CD4-positive, alpha-beta T cell treated with Interleukin-1 beta for 1 hour (primary cell): ENCODE measurements at regions not wholly inside any gene's neighbourhood (a gene's known extent, or its start where the extent isn't known, plus 50 kb on each side); places are given as distances from the start of the nearest gene placed in this dataset.
A peak's percentile ranks its signal among the peaks of the same experiment; 100 is the strongest.

Source experiments
- DNase-seq, 2 donors: peaks; one replicate each; pipeline ENCODE4 v3.0.0-alpha.2; 2020 to 2022

GRCh38 chr6:90983462-90983861 is 396.6 kb upstream of the MAP3K7 start:
- DNase-seq: no peak

DNA sequence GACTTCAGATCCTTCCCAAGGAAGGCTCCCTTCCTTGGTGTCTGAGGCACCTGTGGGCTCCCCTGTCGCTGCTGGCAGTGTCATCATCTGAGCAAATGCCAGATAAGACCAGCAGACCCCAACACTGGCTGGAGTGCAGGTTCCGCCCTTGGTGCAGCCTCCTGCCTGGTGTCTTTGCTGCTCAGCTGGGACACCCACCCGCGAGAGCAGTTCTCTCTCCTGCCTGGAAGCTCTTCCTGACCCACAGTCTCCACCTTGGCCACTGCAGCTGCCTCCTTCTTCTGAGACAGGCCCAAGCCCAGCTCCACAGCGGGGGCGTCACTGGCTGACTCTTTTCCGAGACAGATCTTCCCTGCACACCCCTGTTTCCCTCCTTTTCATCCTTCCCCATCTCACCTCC is 395.7 kb upstream of the MAP3K7 start:
- no peak for DNase-seq

GRCh38 chr6:90982051-90982450 is 395.2 kb upstream of the MAP3K7 start:
- DNase-seq: no peak

GRCh38 chr6:90978046-90978445 is 391.2 kb upstream of the MAP3K7 start:
- no peak for DNase-seq

GRCh38 chr6:90977513-90977912 is 390.6 kb upstream of the MAP3K7 start:
- no peak for DNase-seq

GRCh38 chr6:90976341-90976740 is 389.5 kb upstream of the MAP3K7 start:
- no peak for DNase-seq

GRCh38 chr6:90975741-90976140 is 388.9 kb upstream of the MAP3K7 start:
- DNase-seq: no peak

GRCh38 chr6:90973188-90973587 is 386.3 kb upstream of the MAP3K7 start:
- DNase-seq: no peak

- DNase-seq: no peak
Observed at GRCh38 chr6:90970672-90971071, 383.8 kb upstream of the MAP3K7 start.

- DNase-seq: no peak
Observed at GRCh38 chr6:90967471-90967870, 380.6 kb upstream of the MAP3K7 start.

DNA sequence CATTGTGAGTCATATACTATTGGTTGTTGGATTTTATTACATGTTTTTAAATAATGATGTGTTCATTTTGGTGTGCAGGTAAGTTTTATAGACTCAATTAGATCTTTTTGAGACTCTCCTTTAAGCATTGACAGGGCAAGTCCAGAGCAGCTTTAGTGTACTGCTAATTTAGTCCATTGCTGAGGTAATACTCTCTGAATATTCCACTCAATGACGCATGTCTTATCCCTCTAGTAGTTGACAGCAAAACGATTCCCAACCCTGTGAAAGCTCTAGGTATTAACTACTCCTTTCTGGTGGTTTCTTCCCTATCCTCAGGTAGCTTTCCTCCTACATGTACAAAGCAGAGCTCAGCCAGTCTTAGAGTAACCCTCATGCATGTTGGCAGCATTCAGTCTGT is 373.5 kb upstream of the MAP3K7 start:
- DNase-seq: no peak

GRCh38 chr6:90955246-90955645 is 368.4 kb upstream of the MAP3K7 start:
- DNase-seq: no peak

GRCh38 chr6:90953405-90954161 is 366.7 kb upstream of the MAP3K7 start:
- DNase-seq: no peak

DNA sequence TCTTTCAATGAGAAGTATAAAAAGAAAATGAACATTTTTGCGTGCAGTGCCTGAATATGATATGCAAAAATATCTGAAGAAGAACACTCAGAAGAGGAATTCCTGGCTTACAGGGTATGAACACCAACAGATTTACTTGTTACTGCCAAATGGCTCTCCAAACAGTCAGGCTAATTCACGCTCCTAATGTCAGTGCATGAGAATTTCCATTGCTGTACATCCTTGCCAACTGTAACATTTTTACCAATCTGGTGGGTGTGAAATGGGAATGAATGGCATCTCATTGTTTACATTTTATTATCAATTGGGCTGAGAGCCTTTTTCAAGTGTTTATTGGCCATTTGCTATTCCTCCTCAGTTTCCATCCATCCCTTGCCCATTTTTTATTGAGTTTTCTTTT is 365.3 kb upstream of the MAP3K7 start:
- DNase-seq: no peak

GRCh38 chr6:90948540-90948939 is 361.7 kb upstream of the MAP3K7 start:
- DNase-seq: no peak

GRCh38 chr6:90947184-90948064 is 360.6 kb upstream of the MAP3K7 start:
- no peak for DNase-seq

- DNase-seq: no peak
Observed at GRCh38 chr6:90941885-90942284, 355.0 kb upstream of the MAP3K7 start.

DNA sequence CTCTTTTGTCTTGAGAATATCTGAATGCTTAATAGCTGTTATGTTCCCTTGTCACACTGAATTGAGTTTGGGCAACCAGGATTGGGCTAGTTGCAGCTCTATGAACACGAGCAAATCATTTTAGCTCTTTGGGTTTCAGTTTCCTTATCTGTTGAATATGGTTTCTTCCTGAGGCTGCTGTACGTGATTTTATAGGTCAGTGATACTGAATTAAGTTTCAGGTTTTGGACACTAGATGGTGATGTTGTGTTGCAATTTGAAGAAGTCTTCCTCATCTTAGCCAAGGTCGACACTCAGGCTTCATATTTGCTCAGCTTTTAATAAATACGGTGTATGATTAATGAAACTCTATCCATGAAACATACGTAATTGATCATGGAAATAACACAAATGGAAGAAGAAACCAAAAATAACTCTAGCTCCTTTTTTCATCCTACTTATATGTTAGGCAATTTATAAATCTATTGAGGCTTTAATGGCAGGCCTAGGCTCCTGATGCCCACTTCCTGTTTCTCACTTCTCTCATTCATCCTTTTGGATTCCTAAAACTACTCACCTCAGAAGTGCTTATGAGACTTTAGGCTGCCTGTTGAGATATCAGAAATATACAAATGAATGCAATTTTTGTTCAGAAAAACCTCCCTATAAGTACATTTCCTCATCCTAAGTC is 354.1 kb upstream of the MAP3K7 start:
- DNase-seq: peak in 1 of 2 donors; percentile 61

DNA sequence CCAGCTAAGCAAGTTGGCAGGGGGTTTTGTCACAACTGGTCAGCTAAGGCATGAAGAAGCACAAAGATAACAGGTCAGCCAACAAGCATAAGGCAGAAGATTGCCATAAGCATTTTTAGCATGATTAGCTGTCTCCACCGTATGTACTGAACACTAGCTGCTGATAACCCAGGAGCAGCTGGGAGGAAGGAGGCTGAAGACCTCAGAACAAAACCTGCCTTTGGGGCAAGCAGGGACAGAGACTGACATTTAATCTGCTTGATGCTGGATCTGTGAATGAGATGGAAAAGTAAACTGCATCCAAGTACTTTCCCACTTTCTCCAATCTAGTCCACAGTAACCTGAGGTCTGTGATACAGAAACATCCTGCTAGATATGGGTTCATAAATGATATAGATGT is 353.0 kb upstream of the MAP3K7 start:
- no peak for DNase-seq

DNA sequence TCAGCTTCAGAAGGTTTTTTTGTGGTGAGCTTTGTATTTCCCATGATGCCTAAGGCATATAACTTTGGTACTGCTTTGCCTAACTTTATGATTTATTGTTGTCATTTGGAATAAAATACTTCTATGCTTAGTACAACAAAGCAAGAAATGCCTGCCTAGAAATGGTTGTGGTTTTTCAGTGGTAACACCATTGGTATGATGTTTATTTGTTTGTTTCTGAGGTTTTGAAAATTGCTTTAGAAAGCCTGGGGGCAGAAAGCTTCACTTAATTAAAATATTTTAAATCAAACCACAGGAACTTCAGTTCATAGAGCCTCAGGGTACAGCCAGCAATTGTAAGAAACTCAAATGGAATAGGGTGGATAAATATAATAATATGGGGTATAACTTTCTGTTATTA is 351.2 kb upstream of the MAP3K7 start:
- no peak for DNase-seq

DNA sequence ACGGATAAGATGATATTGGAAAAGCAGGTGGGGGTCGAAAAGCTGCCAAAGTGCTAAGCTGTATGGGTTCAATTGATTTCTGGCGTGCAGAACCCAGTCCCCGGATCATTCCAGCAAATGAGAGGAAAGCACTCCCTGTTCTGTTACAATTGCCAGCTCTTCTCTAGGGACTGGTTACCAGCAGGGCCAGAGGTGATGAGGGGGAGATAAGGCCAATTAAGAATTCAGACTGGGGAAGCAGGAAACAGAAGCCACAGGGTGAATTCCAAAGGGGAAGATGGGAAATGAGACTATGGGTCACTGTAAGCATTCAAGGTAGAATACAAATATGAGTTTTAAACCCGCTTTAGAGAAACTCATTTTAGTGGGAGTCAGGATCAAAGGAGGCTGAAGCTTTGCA is 349.4 kb upstream of the MAP3K7 start:
- no peak for DNase-seq

DNA sequence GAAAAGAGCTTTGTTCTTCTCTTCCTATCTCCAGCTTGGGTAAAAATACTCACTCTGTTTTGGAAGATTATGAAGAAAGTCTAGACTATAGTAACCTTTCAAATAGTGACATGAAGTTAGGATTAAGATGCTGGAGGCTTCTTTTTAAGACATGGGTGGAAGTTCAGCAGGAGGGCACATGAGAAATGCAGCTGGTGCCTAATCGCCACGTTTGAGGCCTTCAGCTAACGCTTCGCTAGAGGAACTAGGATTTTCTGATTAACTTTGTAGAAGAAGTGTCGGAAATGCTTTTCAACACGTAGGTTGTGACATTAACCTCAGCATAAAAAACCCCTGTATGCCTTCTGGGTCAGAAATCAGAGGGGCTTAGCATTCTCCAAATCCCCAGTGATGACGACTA is 348.1 kb upstream of the MAP3K7 start:
- no peak for DNase-seq

- no peak for DNase-seq
Observed at GRCh38 chr6:90934081-90934480, 347.2 kb upstream of the MAP3K7 start.

GRCh38 chr6:90932351-90932750 is 345.5 kb upstream of the MAP3K7 start:
- DNase-seq: no peak
